GM19395 (cell line): ENCODE measurements at regions not wholly inside any gene's neighbourhood (a gene's known extent, or its start where the extent isn't known, plus 50 kb on each side); places are given as distances from the start of the nearest gene placed in this dataset.

Experiments used
- ATAC-seq: cut with Tn5 transposase; IDR thresholded peaks from one replicate; pipeline ENCODE4 v1.9.1; 2021; ENCODE audit warnings: mild to moderate bottlenecking, moderate library complexity; ENCODE audit not compliant: unreplicated experiment

DNA sequence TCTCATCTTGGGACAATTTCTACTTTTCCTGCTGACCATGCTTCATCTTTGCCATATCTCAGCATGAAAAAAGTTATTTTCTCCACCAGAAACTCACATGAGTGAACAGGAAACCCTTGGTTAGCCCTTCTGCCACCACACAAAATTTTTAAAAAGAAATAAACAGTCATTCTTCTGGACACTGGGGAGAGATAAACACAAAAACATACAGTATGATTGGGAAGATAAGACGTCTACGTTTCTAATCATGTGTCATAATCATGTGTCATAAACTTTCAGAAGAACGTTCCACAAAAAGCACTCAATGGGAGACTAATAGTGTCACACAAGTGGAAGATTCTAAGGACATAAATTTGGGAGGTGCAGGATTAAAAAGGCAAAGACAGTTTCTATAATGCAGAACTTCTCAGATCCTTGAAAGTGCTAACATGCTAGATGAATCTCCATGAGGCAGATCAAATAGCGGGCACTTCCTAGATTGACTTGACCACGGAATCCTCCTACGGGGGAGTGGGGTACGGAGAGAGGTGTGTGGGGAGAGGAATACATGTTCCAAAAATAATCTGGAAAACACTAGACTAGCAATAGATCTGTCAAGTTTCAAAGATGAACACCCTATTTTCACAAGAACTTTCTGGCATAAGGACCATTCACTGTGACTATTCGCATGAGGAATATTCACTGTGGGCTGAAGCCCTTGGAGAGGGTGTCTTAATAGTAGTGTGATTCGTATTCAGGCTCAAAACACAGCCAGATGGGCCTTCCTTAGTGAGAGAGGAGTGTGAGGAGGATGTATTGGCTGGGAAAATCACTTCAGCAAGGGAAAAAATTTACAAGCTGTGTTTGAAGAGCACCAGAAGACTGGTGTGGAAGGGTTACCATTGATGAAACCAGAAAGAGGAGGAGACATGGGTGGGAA lies 206.7 kb downstream of the SETD4 start:
- no peak for ATAC-seq

DNA sequence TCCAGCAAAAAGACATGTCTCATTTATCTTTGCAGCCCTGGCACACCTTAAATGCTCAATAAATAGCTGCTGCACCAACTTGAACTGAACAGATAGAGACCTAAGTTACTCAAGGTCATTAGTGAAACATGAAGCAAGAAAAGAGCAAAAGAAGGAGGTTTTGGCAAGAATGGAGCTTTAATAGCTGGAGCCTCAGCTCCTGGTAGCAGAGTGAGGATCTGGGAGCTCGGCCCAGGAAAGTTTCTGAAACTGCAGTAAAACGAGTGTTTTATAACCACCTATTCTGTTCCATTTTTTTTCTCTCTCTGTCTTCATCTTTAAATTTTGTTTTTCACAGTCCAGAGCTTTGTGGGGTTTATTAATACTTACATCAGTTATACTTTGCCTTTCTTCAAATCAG lies 207.5 kb downstream of the SETD4 start:
- ATAC-seq: no peak

DNA sequence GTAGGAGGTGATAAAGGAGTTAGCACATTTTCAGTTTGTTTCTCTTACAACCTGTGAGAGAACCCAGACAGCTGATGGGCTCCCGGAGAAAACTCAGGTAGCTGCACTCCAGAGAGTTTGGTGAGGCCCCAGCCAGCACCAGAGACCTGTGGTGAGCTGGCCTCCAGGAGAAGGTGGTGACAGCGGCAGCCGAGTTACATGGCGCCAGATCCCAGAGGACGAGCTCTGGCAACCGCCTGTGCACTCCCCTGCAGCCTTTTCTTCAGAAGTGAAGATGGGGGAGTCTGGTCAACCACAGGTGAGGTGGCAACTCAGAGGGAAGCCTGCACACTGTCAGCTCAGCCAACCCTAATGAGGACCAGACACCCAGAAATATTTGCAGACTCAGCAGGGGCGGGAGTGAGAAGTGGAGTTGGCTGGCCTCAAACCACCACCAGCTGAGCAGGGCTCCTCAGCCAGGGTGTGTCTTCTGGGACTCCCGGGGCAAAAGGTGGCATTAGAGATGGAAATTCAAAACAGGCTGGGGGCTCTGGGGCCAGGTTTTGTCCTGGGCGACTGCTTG lies 209.7 kb downstream of the SETD4 start:
- no peak for ATAC-seq

DNA sequence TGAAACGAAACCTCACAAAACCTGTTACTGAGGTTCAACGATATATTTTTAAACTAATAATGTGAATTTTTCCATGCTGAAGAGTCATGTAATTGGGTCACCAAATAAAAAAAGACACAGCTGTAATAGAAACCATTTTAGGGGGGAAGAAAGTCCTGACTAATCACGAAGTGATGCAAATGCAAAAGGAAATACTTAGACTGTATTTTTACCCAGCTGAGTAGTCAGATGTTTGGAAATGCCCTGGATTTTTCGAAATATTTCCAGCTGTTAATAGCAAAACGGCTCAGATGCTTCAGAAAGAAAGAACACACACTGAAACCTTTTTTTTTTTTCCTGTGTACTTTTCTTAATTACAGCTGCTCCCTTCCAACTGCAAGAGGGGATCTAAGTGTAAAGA lies 210.3 kb downstream of the SETD4 start:
- ATAC-seq: no peak

DNA sequence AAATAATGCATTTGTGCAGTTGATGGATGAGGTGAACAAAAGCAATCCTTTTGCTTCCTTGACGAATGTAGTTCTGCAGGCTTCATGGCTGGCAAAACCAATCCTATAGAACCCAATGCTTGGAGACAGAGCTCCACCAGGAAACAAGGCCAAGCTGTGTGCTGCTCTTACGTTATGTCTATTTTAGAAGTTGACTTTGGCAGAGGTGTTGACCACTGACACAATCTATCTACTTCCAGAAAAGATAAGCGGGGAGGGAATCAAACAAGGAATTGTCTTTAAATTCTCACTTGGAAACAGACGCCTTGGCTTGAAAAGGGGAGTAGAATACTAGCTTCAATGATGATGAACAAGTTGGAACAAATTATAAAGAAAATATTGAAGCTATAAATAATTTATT lies 211.2 kb downstream of the SETD4 start:
- no peak for ATAC-seq

DNA sequence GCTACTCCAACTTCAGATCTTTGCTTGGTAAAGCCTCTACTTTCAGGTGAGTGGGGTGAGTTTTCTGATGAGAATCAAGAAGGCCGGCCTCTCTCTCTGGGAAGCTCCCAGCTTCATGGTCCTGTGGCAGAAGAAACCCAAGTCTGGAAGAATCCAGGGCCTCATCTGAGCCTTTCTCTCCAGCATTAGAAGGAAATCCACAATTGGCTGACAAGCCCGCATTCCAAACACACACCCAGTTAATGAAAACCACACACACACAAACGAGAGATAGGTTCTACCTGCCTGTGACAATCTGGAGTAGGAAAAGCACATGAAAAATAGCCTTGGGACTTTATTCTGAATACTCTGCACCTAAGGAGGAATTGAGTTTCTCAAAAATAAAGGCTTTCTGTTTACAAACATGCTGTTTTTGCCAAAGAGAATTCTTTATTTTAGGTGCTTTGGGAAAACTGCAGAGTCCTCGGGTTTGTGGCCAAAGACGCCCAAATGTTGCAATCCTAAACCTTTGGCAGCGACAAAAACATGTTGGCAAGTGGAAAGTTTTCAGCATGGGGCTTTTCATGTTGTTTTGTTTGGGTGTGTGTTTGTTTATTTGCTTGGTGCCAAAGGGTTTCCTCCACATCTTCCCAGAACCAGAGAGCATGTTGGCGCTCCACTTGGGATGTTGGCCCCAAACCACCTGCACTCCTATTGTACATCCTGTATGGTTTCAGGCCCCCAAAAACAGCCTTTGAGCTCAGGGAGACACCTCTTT lies 216.2 kb downstream of the SETD4 start:
- no peak for ATAC-seq

DNA sequence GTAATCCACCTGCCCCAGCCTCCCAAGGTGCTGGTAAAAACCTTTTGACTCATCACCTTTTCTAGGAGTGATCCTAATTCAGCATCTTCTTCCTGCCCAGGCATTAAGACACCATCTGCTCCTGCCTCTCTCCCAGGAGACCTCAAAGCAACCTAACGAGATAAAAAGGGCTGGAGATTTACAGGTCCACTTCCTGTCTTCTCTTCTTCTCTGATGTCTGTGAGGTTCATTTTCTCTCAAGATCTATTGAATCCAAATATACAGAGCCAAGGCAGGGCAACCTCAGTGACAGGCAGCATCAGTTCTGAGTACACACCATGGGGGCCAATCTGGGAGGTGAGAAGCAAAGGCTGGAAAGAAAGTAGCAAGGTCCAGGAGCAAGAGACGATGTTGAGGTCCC lies 219.4 kb downstream of the SETD4 start:
- no peak for ATAC-seq

DNA sequence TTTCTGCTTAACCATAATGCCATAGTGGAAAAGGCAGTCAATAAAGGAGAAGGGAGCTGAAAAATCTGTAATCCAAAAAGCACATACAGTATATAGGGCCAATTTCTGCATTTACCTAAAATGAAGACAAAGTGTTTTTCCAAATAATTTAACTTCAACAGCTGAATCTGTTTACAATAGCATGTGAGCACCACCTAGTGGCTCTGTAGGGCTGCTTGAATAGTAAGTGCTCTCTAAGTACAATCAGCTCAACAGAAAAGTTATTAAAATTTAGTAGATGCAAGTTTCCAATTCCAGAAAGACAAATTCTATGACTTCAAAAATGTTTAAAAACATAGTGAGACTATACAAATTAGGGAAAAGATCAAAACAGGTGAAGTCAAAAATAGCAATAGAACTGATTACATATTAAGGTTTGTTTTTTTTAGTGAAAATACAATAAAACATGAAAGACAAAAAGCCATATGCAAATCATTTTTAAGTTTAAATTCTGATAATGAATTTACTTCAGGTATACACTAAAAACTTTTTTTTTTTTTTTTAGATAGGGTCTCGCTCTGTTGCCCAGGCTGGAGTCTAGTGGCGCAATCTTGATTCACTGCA lies 220.0 kb downstream of the SETD4 start:
- no peak for ATAC-seq

DNA sequence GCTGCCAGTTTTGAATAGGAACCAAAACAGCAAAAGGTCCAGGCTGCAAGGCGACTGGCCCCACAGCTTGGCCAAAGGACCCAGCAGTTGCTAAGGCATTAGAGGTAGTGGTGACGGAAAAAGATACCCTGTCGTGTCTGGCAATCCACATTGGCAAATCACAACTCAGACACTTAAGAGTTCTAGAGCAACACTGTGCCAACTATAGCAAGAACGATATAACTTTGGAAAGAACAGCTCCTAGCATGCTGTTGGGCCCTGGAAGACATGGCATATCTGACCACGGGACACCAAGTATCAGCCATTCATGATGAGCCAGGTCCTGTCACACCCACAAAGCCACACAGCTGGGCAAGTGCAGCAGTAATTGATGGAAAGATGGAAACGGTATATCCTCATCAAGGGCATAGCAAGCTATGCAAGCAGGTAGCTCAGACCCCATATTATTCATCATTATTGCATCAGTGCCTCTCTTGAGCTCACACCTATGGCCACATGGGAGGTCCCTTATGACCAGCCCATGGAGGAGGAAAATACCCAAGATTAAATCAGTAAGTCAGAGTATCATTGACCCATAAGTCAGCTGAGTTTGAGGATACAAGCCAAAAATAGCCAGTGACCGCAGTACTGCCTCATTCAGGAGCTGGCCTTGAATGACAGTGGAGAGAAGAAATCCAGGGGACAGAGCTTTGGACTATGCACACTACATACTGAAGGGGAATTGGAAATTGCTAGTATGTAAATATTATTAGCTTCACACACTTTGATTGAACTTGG lies 221.2 kb downstream of the SETD4 start:
- ATAC-seq: no peak

DNA sequence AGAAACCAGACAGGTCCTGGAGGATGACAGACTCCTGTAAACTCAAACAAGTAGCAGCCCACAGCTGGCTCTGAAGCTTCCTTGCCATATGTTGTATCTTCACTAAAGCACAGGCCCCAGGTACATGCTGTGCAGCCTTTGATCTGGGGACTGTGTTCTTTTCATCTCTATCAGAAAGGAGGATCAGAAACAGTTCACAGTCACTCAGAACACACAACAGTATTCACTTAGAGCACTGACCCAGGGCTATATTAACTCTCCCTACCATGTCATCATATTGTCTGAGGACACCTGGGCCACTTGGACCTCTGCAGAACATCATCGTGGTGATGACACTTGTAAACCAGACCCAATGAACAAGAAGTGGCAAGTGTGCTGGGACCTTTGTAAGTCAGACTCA lies 222.0 kb downstream of the SETD4 start:
- ATAC-seq: no peak

DNA sequence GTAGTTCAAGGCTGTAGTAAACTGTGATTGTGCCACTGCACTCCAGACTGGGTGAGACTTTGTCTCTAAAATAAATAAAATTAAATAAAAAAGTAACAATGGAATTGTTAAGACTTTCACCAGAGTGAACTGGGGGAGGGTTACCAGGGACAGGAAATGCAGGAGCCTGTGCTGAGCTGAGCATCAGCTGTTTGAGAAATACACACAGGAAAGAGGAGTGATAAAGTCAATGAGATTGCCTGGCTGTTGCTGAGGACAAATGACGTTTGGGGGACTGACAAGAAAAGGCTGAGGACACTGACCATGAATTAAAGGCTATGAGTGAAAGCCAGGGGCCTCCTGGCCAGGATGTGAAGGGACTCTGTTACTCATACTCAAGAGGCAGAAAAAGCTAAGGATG lies 226.3 kb downstream of the SETD4 start:
- no peak for ATAC-seq

DNA sequence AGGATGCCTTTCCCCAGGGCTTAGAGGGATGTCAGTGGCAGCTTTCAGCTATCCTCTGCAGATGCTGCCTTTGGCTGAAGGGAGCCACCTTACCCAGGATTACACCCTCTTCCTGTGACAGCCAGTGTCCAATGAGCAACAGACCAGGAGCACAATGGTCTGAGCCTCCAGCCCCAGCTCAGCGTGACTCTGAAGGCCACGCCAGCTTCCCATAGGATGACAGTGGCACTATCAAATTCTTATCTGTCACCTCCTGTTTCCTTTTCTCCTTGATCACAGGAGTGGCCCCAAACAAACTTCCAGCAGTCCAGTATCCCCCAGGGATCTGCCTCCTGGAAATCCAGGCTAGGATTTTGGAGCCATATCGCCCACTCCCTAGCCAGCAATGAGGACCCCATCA lies 226.9 kb downstream of the SETD4 start:
- no peak for ATAC-seq

DNA sequence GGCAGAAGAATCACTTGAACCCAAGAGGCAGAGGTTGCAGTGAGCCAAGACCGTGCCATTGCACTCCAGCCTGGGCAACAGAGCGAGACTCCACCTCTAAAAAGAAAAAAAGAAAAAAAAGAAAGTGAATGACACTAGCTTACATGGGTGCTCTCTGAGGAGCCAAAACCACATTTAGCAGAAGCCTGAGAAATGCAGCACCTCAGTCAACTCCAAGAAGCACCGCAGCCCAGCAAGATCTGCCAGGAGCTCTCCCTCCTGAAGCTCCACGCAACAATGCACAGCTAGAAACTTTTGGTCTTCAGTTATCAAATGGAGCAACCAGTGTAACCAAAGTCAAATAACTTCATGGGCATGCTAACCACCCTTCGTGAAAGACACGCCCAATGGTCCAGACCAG lies 229.1 kb downstream of the SETD4 start:
- ATAC-seq: no peak

DNA sequence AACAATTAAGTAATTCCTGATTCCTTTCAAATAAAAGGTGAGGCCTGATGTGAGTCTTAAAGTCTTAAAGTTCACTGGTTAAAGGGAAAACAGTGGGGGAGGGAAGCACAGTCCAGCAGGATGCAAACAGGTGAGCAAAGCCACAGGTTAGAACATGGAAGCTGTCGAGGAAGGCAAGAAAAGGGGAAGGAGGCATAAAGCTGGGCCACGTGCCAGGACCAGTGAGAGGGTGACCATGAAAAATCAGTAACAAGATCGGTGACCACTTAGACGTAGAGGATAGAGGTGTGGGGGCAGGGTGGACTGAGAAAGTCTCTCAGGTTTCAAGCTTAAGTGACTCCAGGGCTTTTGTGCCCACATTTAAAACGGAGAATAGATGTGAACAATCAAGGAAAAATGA lies 231.3 kb downstream of the SETD4 start:
- ATAC-seq: no peak

DNA sequence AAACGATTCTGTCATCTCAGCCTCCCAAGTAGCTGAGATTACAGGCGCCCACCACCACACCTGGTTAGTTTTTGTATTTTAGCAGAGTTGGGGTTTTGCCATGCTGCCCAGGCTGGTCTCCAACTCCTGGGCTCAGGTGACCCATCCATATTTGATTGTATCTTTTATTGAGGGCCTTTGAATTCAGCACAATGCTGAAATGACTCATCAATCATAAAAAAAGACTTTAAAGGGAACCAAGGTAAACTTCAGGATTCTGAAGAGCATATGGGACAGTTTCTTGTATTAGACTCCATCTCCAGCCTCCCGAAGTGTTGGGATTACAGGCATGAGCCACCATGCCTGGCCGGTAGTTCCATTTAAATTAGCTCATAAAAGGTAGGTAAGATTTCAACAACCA lies 232.2 kb downstream of the SETD4 start:
- ATAC-seq: no peak

DNA sequence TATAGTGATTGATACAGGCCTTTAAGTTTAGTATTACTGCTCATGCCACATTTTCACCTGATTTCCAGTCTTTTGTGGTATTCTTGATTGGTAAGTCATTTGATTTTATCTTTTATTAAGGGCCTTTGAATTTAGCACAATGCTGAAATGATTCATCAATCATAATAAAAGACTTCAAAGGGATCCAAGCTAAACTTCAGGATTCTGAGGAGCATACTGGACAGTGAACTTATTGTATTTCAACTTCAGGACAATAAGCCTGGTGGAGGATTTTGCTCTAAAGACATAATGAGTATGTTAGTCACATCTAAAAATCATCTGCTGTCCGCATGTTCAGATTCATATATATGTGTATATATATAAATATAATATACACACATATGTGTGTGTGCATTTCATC lies 233.3 kb downstream of the SETD4 start:
- ATAC-seq: no peak

DNA sequence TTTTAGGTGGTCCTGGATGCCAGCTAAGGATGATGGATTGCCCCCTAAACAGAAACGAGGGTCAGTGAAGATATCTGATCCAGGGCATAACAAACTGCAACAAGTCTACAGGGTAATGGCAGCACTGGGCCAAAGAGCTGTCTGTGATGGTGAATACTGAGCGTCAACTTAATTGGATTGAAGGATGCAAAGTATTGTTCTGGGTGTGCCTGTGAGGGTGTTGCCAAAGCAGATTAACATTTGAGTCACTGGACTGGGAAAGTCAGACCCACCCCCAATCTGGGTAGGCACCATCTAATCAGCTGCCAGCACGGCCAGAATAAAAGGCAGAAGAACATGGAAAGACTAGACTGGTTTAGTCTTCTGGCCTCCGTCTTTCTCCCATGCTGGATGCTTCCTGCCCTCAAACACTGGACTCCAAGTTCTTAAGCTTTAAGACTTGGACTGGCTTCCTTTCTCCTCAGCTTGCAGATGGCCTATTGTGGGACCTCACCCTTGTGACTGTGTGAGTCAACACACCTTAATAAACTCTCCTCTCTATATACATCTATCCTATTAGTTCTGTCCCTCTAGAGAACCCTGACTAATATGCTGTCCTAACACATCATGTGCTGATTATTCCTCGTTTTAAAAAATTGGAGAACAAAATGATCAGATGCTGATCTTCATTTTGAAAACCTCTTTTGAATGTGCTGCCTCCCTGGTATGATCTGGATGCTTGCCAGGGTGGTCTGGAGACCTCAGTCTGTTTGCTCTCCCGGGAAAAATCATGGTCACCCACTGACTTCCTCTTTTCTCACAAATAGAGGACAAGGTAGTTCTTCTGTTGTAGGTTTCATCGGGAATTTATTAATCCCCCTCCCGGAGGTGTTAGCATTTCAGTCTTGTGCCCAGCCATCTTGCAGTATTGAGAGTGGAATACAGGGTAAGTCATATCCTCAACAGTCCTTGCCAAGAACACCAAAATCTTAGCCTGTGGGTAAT lies 234.7 kb downstream of the SETD4 start:
- ATAC-seq: no peak

DNA sequence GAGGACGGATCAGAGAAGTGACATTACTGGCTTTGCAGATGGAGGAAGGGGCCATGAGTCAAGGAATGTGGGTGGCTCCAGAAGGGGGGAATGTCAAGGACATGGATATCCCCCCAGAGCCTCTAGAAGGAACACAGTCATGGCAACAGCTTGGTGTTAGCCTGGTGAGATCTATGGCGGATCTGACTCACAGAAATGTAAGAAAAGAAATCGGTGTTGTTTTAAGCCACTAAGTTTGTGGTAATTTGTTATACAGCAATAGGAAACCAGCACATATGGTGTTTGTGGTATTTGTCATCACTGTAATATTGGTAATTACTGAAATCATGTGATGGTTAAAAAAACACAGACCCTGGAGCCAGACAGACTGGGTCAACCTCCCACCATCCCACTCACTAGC lies 236.2 kb downstream of the SETD4 start:
- ATAC-seq: no peak

DNA sequence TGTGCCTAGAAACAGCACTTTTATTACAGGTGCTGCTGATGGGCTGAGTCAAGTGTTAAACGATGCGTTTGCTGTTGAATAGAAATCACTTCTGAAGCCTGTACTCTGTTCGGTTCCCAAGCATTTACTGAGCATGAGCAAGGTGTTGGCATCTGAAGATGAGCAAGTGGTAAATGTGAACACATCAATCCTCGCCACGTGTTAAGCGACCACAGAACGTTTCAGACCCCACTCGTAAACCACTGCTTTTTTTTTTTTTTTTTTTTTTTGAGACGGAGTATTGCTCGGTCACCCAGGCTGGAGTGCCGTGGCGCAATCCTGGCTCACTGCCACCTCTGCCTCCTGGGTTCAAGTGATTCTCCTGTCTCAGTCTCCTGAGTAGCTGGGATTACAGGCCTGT lies 241.2 kb downstream of the SETD4 start:
- no peak for ATAC-seq

DNA sequence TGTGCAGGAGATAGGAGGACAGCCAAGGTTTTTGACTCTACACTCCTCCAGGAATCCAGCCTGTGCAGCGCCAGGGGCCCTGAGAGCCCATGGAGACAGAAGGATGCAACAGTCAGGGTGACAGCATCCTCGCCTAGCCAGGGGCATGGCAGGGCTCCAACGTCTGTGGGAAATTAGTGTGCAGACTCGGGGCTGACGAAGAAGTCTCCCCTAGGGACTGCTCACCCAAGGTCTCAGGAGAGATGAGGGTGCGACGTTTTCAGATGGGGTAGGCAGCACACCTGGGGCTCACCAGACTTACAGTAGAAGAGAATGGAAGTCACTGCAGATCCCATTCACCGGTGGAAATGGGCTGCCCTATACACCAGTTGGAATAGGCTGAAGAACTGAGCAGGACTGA lies 241.7 kb downstream of the SETD4 start:
- no peak for ATAC-seq
